ENCODE measurements at regions not wholly inside any gene's neighbourhood (a gene's known extent, or its start where the extent isn't known, plus 50 kb on each side); places are given as distances from the start of the nearest gene placed in this dataset.

DNA sequence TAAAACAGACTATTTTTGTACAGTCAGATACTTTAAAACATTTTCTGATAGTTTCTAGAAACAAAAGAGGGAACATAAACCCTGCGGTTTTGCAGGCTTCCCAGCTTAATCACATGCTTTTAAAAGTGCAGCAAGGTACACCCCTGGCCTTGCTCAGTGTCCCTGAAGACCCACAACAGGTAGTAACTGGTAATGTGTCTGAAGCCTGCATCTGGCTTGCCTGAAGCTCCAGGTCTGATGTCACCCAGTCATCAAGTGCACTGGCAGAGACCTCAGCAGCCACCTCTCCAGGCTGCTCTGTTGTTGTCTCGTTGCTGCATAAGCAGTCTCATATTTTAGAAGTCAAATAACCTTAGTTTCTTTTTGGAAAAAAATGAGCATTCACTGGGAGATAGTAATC lies 376.1 kb upstream of the MTPN start:
- Histone ChIP-seq H3K4me1 (ENCODE audit: control insufficient read depth, low read depth, low read length) (no peaks in the 10 kb centered on the region), H3K36me3 (ENCODE audit: control insufficient read depth, low read depth, low read length) (no peaks in the 10 kb centered on the region), H3K9me3 (ENCODE audit: control insufficient read depth, low read depth, low read length) (no peaks in the 10 kb centered on the region), H3K4me3 (ENCODE audit: low read length) (no peak overlapping the region), H3K27me3 (ENCODE audit: control insufficient read depth, insufficient read depth, low read length) (no peaks in the 10 kb centered on the region), H3K27ac (ENCODE audit: low read length) (no peak overlapping the region), H3K9ac (ENCODE audit: low read length) (no peak overlapping the region)

DNA sequence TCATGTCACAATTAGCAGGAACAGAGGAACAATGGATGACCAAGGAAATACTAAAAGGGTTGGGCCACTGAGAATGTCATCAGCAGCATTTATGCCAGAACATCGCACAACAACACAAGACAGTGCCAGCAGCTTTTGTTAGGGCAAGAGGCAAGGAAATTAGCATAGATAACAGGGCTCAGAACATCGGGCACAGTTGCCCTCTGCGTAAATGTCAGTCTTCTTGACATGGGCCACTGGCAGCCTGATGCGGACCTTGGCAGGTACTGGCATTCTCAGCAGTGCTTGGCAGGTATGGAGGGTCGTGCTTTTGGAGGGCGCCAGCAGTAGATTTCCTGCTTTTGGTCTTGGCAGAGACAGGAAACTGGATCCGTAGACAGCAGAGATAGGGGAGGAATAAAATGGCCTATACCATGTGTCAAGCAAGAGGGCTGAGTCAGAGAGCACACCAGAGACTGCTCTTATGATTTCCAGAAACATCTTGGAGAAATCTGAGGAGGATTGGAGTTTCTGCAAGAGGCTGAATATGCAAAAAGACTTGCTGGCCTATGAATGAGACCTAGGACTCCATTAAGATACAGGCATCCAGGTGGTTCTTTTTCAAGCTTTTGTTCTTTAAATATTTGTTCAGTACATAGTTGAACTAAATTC lies 371.5 kb upstream of the MTPN start:
- Histone ChIP-seq H3K27ac (ENCODE audit: low read length) (no peak overlapping the region), H3K36me3 (ENCODE audit: control insufficient read depth, low read depth, low read length) (no peaks in the 10 kb centered on the region), H3K27me3 (ENCODE audit: control insufficient read depth, insufficient read depth, low read length) (no peaks in the 10 kb centered on the region), H3K4me3 (ENCODE audit: low read length) (no peak overlapping the region), H3K4me1 (ENCODE audit: control insufficient read depth, low read depth, low read length) (no peaks in the 10 kb centered on the region), H3K9me3 (ENCODE audit: control insufficient read depth, low read depth, low read length) (no peaks in the 10 kb centered on the region), H3K9ac (ENCODE audit: low read length) (no peak overlapping the region)

DNA sequence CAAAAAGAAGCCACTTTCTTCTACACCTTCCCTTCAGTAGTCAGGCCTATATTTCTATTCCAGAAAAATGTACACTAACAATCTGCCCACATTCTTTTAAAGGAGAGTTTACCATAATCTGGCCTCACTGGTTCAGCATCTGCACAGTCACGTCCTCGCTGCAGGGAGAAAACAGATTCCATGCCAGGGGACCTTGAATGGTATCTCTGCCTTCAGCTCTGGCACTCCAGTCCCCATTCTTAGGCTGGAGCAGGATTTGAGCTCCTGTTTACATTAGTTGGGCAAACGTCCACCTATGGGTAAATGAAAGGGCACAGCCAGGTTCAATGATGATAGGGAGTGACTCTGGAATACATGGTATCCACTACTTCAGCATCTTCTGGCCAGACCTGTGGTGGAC lies 371.0 kb upstream of the MTPN start:
- no peak overlapping the region for H3K4me3 ChIP-seq (ENCODE audit: low read length)
- H3K27me3 ChIP-seq (ENCODE audit: control insufficient read depth, insufficient read depth, low read length) = no peaks in the 10 kb centered on the region
- no peaks in the 10 kb centered on the region for H3K9me3 ChIP-seq (ENCODE audit: control insufficient read depth, low read depth, low read length)
- H3K27ac ChIP-seq (ENCODE audit: low read length) = no peak overlapping the region
- no peaks in the 10 kb centered on the region for H3K36me3 ChIP-seq (ENCODE audit: control insufficient read depth, low read depth, low read length)
- no peak overlapping the region for H3K9ac ChIP-seq (ENCODE audit: low read length)
- no peaks in the 10 kb centered on the region for H3K4me1 ChIP-seq (ENCODE audit: control insufficient read depth, low read depth, low read length)

DNA sequence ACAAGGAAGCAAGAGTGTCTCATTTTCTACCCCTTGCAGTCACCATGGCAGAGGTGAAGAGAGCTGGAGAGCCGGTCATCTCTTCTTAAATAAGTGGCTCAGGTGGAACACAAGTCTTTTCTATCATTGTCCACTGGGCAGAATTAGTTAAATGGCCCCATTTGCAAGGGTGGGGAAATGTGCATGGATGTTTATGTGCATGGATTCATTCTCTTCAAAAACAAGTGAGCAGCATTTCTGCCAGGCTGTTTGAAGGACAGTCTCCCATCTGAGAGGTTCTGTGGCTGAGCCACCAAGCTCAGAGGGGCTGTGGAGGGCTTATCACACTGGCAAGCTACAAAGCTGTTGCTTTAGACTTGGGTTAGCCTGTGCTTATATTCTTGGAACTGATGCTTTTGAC lies 370.3 kb upstream of the MTPN start:
- no peaks in the 10 kb centered on the region for H3K4me1 ChIP-seq (ENCODE audit: control insufficient read depth, low read depth, low read length)
- H3K27ac ChIP-seq (ENCODE audit: low read length) = no peak overlapping the region
- no peak overlapping the region for H3K9ac ChIP-seq (ENCODE audit: low read length)
- no peaks in the 10 kb centered on the region for H3K27me3 ChIP-seq (ENCODE audit: control insufficient read depth, insufficient read depth, low read length)
- H3K36me3 ChIP-seq (ENCODE audit: control insufficient read depth, low read depth, low read length) = no peaks in the 10 kb centered on the region
- H3K4me3 ChIP-seq (ENCODE audit: low read length) = no peak overlapping the region
- no peaks in the 10 kb centered on the region for H3K9me3 ChIP-seq (ENCODE audit: control insufficient read depth, low read depth, low read length)

DNA sequence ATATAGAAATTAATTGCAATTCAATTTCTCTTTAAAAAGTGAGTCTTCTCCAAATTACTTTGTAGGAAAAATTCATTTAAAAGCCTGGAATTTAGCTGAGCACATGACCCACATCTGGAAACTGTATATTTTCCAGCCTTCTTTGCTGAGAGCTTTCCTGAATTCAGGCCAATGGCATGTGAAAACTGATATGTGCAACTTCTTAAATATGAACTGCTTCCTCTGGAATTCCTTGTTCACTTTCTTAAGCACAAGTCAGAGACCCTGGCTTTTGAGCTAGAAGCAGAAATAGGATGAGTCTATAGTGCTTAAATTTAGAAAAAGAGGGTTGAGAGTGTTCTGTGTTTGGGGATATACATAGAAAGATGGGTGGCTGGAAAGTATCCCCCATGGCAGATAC lies 365.1 kb upstream of the MTPN start:
- Histone ChIP-seq H3K27me3 (ENCODE audit: control insufficient read depth, insufficient read depth, low read length) (no peaks in the 10 kb centered on the region), H3K36me3 (ENCODE audit: control insufficient read depth, low read depth, low read length) (no peaks in the 10 kb centered on the region), H3K27ac (ENCODE audit: low read length) (no peak overlapping the region), H3K4me3 (ENCODE audit: low read length) (no peak overlapping the region), H3K4me1 (ENCODE audit: control insufficient read depth, low read depth, low read length) (no peaks in the 10 kb centered on the region), H3K9me3 (ENCODE audit: control insufficient read depth, low read depth, low read length) (no peaks in the 10 kb centered on the region), H3K9ac (ENCODE audit: low read length) (no peak overlapping the region)

DNA sequence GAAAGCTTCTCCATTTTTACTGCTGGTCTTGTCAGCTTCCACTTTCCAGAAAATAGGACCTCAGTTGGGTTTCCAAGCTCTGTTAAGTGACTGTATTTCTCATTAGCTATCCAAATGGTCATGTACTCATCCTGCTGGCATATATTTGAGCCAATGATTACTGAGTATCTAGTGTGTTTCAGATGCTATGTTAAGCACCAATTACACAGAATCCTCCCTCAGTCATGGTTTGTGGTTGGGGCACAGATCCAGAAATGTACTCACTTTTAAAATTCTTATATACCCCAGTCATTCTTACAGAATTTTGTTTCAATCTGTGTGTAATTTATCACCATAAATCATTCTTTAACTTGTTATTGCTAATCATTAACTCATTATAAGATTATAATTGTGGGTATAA lies 362.3 kb upstream of the MTPN start:
- Histone ChIP-seq H3K9me3 (ENCODE audit: control insufficient read depth, low read depth, low read length) (no peaks in the 10 kb centered on the region), H3K4me3 (ENCODE audit: low read length) (no peak overlapping the region), H3K9ac (ENCODE audit: low read length) (no peak overlapping the region), H3K27me3 (ENCODE audit: control insufficient read depth, insufficient read depth, low read length) (no peaks in the 10 kb centered on the region), H3K36me3 (ENCODE audit: control insufficient read depth, low read depth, low read length) (no peaks in the 10 kb centered on the region), H3K4me1 (ENCODE audit: control insufficient read depth, low read depth, low read length) (no peaks in the 10 kb centered on the region), H3K27ac (ENCODE audit: low read length) (no peak overlapping the region)

DNA sequence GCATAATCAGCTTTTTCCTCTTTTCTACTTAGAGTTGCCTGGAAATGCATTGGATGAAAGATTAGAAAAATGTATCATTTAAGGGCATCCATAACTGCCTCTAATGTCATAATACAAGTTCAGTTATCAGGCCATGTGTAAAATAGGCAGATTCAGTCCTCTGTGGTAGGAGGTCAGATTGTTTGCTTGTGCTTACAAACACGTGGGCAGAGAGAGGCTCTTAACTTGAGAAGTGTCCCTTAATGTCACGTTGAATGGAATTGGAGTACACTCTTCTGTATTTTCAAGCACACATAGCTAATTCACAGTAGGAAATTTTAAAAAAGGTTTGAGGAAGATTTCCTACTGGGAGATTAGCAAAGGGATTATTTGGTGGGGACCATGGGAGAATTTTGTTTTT lies 359.8 kb upstream of the MTPN start:
- Histone ChIP-seq H3K9me3 (ENCODE audit: control insufficient read depth, low read depth, low read length) (no peaks in the 10 kb centered on the region), H3K27ac (ENCODE audit: low read length) (no peak overlapping the region), H3K36me3 (ENCODE audit: control insufficient read depth, low read depth, low read length) (no peaks in the 10 kb centered on the region), H3K4me1 (ENCODE audit: control insufficient read depth, low read depth, low read length) (no peaks in the 10 kb centered on the region), H3K4me3 (ENCODE audit: low read length) (no peak overlapping the region), H3K9ac (ENCODE audit: low read length) (no peak overlapping the region), H3K27me3 (ENCODE audit: control insufficient read depth, insufficient read depth, low read length) (no peaks in the 10 kb centered on the region)

DNA sequence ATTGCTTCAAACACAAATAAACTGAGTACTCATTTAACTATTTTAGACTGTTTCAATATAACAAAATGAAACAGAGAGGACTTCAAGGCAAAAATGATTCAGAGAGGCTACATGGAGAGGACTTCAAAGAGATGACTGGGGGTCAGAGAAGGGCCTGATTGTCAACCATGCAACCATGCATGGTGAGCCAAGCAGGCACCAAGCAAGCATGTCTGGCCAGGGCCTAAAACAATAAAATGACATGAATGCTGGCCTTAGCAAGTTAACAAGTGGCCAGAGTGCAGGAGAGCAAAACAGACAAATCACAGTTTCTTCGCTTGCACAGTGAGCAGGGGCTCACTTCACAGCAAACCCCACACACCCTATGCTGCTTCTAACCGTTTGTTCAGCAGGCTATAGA lies 356.5 kb upstream of the MTPN start:
- Histone ChIP-seq H3K27me3 (ENCODE audit: control insufficient read depth, insufficient read depth, low read length) (no peaks in the 10 kb centered on the region), H3K9ac (ENCODE audit: low read length) (no peak overlapping the region), H3K36me3 (ENCODE audit: control insufficient read depth, low read depth, low read length) (no peaks in the 10 kb centered on the region), H3K27ac (ENCODE audit: low read length) (no peak overlapping the region), H3K4me1 (ENCODE audit: control insufficient read depth, low read depth, low read length) (no peaks in the 10 kb centered on the region), H3K9me3 (ENCODE audit: control insufficient read depth, low read depth, low read length) (no peaks in the 10 kb centered on the region), H3K4me3 (ENCODE audit: low read length) (no peak overlapping the region)

DNA sequence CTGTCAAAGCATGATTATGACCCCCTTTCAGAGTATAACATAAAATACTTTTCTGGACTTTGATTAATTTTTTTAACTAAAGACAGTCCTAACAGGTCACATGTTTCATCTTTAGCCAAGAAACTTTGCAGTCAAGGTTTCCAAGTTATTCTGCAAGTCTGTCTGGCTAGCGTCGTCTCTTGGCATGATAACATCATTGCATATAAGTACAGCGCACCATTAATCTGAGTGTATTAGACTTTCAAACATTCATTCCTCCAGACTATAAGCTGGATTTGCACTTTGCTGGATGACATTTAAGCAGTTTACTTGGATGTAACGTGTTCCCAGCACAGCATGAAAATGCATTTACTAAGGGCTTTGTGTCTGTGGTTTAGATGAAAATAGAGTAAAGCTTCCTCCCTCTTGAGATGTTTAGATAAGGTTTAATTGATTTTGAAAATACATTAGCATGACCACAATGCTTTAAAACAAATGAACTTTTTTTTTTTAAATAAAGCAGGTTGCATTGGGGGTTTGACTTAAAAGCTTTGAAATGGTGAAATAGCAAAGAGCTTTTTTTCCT lies 349.0 kb upstream of the MTPN start:
- no peaks in the 10 kb centered on the region for H3K4me1 ChIP-seq (ENCODE audit: control insufficient read depth, low read depth, low read length)
- no peak overlapping the region for H3K27ac ChIP-seq (ENCODE audit: low read length)
- H3K4me3 ChIP-seq (ENCODE audit: low read length) = no peak overlapping the region
- H3K36me3 ChIP-seq (ENCODE audit: control insufficient read depth, low read depth, low read length) = no peaks in the 10 kb centered on the region
- H3K9me3 ChIP-seq (ENCODE audit: control insufficient read depth, low read depth, low read length) = no peaks in the 10 kb centered on the region
- no peak overlapping the region for H3K9ac ChIP-seq (ENCODE audit: low read length)
- H3K27me3 ChIP-seq (ENCODE audit: control insufficient read depth, insufficient read depth, low read length) = no peaks in the 10 kb centered on the region

DNA sequence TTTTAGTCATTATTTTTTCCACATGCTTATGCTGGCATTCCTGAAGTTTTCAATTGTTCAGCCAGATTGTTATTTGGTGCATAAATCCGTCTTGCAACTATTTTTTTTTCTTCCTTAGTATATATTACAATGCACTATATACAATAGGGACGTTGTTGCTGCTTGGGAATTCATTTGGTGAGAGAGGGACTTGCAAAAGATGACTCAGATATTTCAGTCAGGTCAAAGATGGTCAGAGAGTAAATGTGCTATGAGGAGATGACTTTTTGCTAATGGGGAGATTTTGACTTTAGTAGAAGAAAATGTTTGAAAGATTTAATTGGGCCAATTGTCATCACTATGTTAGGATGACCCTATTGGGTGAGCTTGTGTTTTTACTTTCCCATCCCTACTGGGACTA lies 348.4 kb upstream of the MTPN start:
- H3K9me3 ChIP-seq (ENCODE audit: control insufficient read depth, low read depth, low read length) = no peaks in the 10 kb centered on the region
- no peak overlapping the region for H3K9ac ChIP-seq (ENCODE audit: low read length)
- H3K36me3 ChIP-seq (ENCODE audit: control insufficient read depth, low read depth, low read length) = no peaks in the 10 kb centered on the region
- no peaks in the 10 kb centered on the region for H3K27me3 ChIP-seq (ENCODE audit: control insufficient read depth, insufficient read depth, low read length)
- no peak overlapping the region for H3K4me3 ChIP-seq (ENCODE audit: low read length)
- no peaks in the 10 kb centered on the region for H3K4me1 ChIP-seq (ENCODE audit: control insufficient read depth, low read depth, low read length)
- H3K27ac ChIP-seq (ENCODE audit: low read length) = no peak overlapping the region

DNA sequence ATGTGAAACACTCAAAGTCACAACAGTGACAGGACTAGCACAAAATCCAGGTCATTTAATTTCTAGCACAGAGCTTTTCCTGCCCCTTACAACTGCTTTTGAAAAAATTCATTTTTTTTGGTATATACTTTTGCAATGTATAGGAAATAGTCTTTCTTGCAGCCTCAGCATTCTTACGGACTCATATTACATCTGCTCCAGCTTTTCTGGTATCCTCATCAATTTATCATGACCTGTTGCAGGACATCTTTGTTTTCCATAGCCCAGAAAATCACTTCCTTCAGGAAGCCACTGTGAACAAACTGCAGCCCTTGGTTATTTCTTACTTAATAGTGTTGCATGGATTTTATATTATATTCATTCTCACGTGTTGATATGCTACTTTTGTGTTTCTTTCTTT lies 347.9 kb upstream of the MTPN start:
- Histone ChIP-seq H3K27me3 (ENCODE audit: control insufficient read depth, insufficient read depth, low read length) (no peaks in the 10 kb centered on the region), H3K27ac (ENCODE audit: low read length) (no peak overlapping the region), H3K4me3 (ENCODE audit: low read length) (no peak overlapping the region), H3K36me3 (ENCODE audit: control insufficient read depth, low read depth, low read length) (no peaks in the 10 kb centered on the region), H3K4me1 (ENCODE audit: control insufficient read depth, low read depth, low read length) (no peaks in the 10 kb centered on the region), H3K9me3 (ENCODE audit: control insufficient read depth, low read depth, low read length) (no peaks in the 10 kb centered on the region), H3K9ac (ENCODE audit: low read length) (no peak overlapping the region)

DNA sequence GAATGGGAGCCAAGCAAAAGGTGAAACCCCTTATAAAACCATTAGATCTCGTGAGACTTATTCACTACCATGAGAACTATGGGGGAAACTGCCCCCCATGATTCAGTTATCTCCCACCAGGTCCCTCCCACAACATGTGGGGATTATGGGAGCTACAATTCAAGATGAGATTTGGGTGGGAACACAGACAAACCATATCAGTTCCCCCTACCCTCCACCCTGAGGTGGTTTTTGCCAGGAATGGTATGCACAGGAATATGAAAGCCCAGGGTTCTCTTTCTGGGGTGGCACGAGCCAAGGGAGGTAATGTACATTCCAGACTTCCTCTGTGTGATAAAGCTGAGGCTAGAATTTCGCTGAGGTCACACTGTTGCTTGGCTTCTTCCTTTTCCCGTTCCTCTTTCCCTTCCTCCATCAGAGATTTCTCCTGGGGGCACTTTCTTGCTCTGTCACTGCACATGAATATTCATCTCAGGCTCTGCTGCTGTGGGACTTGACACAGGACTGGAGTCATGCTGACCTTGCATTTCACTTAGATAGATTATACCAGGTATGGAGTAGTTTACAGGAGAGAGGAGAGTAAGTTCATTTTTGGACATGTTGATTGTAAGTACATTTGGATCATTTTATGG lies 347.0 kb upstream of the MTPN start:
- Histone ChIP-seq H3K4me3 (ENCODE audit: low read length) (no peak overlapping the region), H3K36me3 (ENCODE audit: control insufficient read depth, low read depth, low read length) (no peaks in the 10 kb centered on the region), H3K27ac (ENCODE audit: low read length) (no peak overlapping the region), H3K27me3 (ENCODE audit: control insufficient read depth, insufficient read depth, low read length) (no peaks in the 10 kb centered on the region), H3K9me3 (ENCODE audit: control insufficient read depth, low read depth, low read length) (no peaks in the 10 kb centered on the region), H3K4me1 (ENCODE audit: control insufficient read depth, low read depth, low read length) (no peaks in the 10 kb centered on the region), H3K9ac (ENCODE audit: low read length) (no peak overlapping the region)
